ENCODE measurements at regions not wholly inside any gene's neighbourhood (a gene's known extent, or its start where the extent isn't known, plus 50 kb on each side); places are given as distances from the start of the nearest gene placed in this dataset.

DNA sequence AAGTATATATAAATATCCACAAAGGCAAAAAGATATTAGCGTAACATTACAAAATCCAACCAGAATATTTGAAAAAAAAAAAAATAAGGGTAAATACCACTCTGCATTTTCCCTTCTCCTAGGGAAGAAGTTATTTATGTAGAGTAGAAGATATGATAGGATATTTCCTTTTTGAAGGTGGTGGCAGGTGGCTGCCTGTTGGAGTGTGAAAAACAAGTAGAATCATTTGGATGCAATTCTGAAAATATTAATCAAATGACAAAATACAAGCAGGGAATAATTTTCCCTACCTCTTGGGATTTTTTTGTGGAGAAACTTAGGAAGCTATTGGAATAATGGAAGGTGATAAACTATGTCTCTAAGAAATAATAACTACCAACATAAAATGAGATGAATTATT is 62.5 kb upstream of the OGFRL1 start:
- H3K23ac ChIP-seq (ENCODE audit: insufficient read length, low read depth, low read length): no peak overlapping the region
- no peaks in the 10 kb centered on the region for H3K23me2 ChIP-seq (ENCODE audit: insufficient read length, low read depth, low read length, poor library complexity, severe bottlenecking)
- H2AFZ ChIP-seq (ENCODE audit: low read length): no peak overlapping the region
- H2BK20ac ChIP-seq (ENCODE audit: low read depth, low read length, poor library complexity, severe bottlenecking): no peak overlapping the region
- no peak overlapping the region for H3K4me3 Mint-ChIP-seq
- no peak overlapping the region for H2BK12ac ChIP-seq (ENCODE audit: insufficient read length, low read depth, low read length)
- no peak overlapping the region for H2BK15ac ChIP-seq (ENCODE audit: low read depth, low read length)
- no peak overlapping the region for H3K27ac ChIP-seq (ENCODE audit: insufficient read length, low read depth, low read length)
- H2AK5ac ChIP-seq (ENCODE audit: insufficient read length, low read length): no peak overlapping the region
- H3K56ac ChIP-seq (ENCODE audit: insufficient read length, low read depth, low read length): no peak overlapping the region
- H3K27me3 ChIP-seq (ENCODE audit: insufficient read depth, low read length): no peaks in the 10 kb centered on the region
- no peaks in the 10 kb centered on the region for H3K9me3 ChIP-seq (ENCODE audit: control insufficient read depth, low read depth, low read length)
- no peaks in the 10 kb centered on the region for H3K79me1 ChIP-seq (ENCODE audit: insufficient read depth, low read depth, low read length, poor library complexity, severe bottlenecking)
- no peaks in the 10 kb centered on the region for H3K4me1 ChIP-seq (ENCODE audit: insufficient read depth, low read length)
- no peak overlapping the region for H4K8ac ChIP-seq (replicated peaks; ENCODE audit: insufficient read length, low read depth, low read length)
- H3K9ac ChIP-seq (ENCODE audit: extremely low read depth, insufficient read length, low read length): no peak overlapping the region
- no peaks in the 10 kb centered on the region; the same call in 1 of the 2 replicates for H3K27me3 Mint-ChIP-seq (ENCODE audit: low read depth)
- H3K18ac ChIP-seq (ENCODE audit: insufficient read length, low read depth, low read length): no peak overlapping the region
- H3T11ph ChIP-seq (ENCODE audit: low read length): no peak overlapping the region
- no peaks in the 10 kb centered on the region for H3K4me1 Mint-ChIP-seq
- no peak overlapping the region for H3K4ac ChIP-seq (ENCODE audit: low read depth, low read length)
- no peaks in the 10 kb centered on the region for H3K9me3 Mint-ChIP-seq
- no peak overlapping the region for H3K27ac Mint-ChIP-seq
- no peak overlapping the region for H3K14ac ChIP-seq (ENCODE audit: insufficient read depth, low read length)
- H4K5ac ChIP-seq (ENCODE audit: insufficient read length, low read depth, low read length): no peak overlapping the region
- H2BK120ac ChIP-seq (ENCODE audit: low read depth, low read length, poor library complexity, severe bottlenecking): no peak overlapping the region
- H3K36me3 Mint-ChIP-seq (ENCODE audit: insufficient read depth in 1 of 3, low read depth in 3 of 3): no peaks in the 10 kb centered on the region
- TF ChIP-seq, protein P1, sequence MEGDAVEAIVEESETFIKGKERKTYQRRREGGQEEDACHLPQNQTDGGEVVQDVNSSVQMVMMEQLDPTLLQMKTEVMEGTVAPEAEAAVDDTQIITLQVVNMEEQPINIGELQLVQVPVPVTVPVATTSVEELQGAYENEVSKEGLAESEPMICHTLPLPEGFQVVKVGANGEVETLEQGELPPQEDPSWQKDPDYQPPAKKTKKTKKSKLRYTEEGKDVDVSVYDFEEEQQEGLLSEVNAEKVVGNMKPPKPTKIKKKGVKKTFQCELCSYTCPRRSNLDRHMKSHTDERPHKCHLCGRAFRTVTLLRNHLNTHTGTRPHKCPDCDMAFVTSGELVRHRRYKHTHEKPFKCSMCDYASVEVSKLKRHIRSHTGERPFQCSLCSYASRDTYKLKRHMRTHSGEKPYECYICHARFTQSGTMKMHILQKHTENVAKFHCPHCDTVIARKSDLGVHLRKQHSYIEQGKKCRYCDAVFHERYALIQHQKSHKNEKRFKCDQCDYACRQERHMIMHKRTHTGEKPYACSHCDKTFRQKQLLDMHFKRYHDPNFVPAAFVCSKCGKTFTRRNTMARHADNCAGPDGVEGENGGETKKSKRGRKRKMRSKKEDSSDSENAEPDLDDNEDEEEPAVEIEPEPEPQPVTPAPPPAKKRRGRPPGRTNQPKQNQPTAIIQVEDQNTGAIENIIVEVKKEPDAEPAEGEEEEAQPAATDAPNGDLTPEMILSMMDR (conservative IDR thresholded peaks at IDR 0.05): no peak
- WGBS (ENCODE audit: extremely low coverage, insufficient read length, low lambda C conversion rate): no CpG with 5 or more reads among the region's 1 CpG
- H2BK5ac ChIP-seq (ENCODE audit: insufficient read length, low read length): no peak overlapping the region
- H3K4me2 ChIP-seq (ENCODE audit: insufficient read depth, insufficient read length, low read length): no peak overlapping the region
- no peak overlapping the region for H4K91ac ChIP-seq (ENCODE audit: insufficient read length, low read depth, low read length)
- no peaks in the 10 kb centered on the region for H3K79me2 ChIP-seq (ENCODE audit: insufficient read depth, low read length)
- DNase-seq: no peak
- no peaks in the 10 kb centered on the region for H4K20me1 ChIP-seq (ENCODE audit: control insufficient read depth, insufficient read depth, insufficient read length)
